CD4-positive, alpha-beta T cell treated with Interleukin-10 for 1 hour (primary cell): ENCODE measurements at regions not wholly inside any gene's neighbourhood (a gene's known extent, or its start where the extent isn't known, plus 50 kb on each side); places are given as distances from the start of the nearest gene placed in this dataset.

Experiments
- DNase-seq: peaks from one replicate; pipeline ENCODE4 v3.0.0-alpha.2; 2020

DNA sequence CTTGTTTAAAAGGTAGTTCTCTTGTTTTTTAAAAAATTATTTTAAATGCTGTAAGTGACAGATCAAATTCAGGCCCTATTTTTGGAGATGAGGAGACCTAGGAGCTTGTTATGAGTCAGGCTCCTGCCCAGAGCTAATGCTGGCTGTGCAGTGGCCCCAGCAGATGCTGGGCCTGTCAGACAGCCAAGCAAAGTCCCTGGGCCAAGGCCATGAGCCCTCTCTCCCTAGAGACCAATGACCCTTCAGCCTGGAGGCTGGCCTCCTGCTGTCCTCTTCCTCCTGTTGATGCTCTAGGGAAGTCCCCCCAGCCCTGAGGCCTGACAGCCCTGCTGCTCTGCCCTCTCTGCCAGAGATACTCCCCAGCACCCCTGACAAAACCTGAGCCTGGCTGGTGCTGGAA, 128.1 kb upstream of the CTTNBP2NL start:
- no peak for DNase-seq

DNA sequence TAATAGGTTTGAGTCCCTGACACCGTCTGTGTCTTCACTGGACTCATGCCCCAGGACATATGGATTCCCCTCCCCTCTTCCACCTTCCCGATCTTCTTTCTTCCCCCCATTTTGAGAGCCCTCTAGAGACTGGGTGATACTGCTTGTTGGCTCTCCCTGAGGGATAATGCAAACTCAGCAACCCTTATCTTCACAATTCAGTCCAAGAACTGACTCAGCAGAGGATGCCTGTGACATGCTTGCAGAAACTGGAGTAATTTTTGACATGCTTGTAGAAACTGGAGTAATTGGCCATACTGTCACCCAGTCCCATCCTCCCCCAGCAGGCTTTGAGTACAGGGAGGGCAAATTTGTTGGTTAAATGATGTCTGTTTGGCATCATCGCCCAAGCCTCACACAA, 127.6 kb upstream of the CTTNBP2NL start:
- DNase-seq, result no peak

GRCh38 chr1:112271270-112271669, 124.7 kb upstream of the CTTNBP2NL start:
- DNase-seq, result no peak

- no peak for DNase-seq
These were observed 123.8 kb upstream of the CTTNBP2NL start for GRCh38 chr1:112272101-112272772.

DNA sequence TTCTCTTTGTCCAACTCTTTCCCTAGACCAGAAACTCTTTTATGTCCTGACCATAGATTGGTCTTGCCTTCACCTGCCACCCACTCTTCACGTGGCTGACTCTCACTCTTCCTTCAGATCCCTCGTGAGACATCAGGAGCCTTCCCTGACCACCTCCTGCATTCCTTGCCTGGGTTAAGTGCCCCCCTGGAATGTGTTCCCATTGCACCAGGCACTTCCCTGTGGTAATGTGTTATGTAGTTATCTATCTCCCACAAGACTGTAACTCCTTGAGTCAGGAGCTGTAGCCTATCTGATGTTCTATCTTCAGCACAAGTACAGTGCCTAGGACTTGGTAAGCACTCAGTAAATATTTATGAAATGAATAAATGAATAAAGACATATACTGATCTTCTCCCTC, 111.2 kb upstream of the CTTNBP2NL start:
- no peak for DNase-seq

DNA sequence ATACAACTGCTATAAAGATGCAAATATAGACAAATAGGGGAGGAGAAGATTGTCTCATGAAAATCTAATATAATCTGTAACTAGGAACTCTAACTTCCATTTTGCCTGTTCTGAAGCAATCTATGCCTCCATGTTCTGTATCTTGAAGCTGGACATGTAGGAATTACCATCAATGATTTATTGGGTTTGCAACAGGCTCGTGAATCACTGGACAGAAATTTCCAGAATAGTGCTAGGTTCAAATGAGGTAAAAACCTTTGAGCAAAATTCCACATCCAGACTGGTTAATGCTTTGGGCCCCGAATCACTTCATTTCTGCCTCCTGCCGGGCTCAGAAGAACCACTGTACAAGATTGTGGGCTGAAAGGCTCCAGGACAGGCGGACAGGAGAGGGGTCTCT, 110.7 kb upstream of the CTTNBP2NL start:
- DNase-seq, result no peak

- no peak for DNase-seq
These were observed 110.3 kb upstream of the CTTNBP2NL start for GRCh38 chr1:112285746-112286145.

- DNase-seq, result no peak
These were observed 99.1 kb upstream of the CTTNBP2NL start for GRCh38 chr1:112296908-112297307.

DNA sequence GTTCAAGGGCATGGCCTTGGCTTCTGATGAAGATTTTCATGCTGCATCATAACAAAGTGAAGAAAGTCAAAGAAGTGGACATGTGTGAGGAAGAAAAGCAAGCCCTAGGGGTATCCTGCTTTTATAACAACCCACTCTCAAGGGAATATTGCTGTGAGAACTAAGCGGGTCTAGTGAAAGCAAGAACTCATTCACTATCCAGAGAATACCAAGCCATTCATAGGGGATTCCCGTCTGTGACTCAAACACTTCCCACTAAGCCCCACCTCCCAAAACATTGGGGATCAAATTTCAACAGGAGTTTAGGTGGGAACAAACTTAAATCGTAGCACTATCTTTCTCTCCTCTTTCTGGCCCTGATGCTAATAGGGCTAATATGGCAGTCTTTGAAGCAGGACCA, 98.5 kb upstream of the CTTNBP2NL start:
- no peak for DNase-seq

- DNase-seq, result peak; percentile 14
These were observed 97.5 kb upstream of the CTTNBP2NL start for GRCh38 chr1:112298558-112298957.

DNA sequence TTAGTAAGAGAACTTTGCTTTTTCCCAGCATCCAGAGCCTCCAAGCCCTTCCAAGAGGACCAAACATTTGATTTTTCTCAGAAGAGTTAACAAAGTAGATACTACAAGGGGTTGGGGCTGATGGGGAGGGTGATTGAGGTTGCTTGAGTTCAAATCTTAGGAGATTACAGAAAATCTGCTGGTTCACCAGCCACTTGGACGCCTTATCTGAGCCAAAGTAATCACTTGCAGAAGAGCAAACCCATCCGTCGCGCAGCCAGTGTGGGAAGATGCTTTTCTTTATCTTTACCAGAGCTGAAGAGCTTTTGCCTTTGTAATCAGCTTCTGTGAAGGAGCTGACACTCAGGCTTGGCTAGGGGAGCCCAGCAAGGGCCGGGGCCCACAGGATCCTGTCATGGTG, 91.9 kb upstream of the CTTNBP2NL start:
- DNase-seq, result no peak

GRCh38 chr1:112304612-112305011, 91.4 kb upstream of the CTTNBP2NL start:
- no peak for DNase-seq

- no peak for DNase-seq
These were observed 88.0 kb upstream of the CTTNBP2NL start for GRCh38 chr1:112307930-112308591.

GRCh38 chr1:112308716-112309115, 87.3 kb upstream of the CTTNBP2NL start:
- DNase-seq, result no peak

GRCh38 chr1:112309499-112309898, 86.5 kb upstream of the CTTNBP2NL start:
- no peak for DNase-seq

DNA sequence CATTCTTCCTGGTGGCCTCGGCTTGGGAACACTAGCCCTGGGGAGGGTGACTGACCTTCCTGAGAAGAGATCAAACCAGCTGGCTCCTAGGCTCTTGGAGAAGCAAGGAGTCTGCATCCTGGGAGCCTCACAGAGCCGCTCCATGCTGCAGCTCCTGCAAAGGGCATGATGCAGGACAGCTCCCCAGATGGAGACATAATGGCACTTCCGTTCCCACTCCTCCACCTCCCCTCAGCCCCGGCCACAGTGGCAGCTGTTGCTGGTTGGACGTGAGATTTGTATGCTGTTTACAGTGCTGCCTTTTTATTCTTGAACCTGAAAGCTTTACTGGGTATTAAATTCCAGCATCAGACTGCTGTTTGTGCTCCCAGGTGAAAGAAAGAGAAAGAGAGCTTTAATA, 83.7 kb upstream of the CTTNBP2NL start:
- DNase-seq, result no peak

- no peak for DNase-seq
These were observed 83.1 kb upstream of the CTTNBP2NL start for GRCh38 chr1:112312879-112313278.

DNA sequence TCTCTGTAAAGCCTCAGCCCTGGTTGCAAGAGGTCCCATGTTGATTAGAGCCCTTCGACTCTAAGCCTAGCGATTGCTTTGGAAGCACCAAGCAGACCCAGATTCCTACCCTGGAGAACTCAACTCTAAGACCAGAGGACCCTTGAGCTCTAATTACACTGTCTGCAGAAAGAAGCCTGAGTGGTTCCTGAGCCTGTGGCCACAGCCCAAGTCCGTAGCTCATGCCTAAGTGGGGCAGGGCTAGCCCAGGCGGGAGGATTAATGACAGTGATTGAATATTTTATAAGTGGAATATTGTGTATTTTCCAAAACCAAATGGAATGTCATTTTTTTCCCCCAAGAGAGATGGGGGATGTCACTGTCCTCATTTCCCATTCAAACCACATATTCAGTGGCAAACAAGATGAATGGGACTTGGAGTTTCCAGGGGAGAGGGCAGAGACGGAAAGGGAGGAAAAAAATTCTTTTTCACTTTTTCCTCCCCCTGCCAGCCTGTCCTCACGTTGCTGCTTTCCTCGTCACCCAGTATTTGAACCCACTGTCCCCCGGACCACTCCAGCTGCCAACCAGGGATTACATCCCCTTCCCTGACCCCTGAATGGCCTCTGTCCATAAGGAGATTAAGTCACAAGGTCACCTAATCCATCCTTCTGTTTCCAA, 79.6 kb upstream of the CTTNBP2NL start:
- no peak for DNase-seq

GRCh38 chr1:112317140-112317539, 78.9 kb upstream of the CTTNBP2NL start:
- no peak for DNase-seq

DNA sequence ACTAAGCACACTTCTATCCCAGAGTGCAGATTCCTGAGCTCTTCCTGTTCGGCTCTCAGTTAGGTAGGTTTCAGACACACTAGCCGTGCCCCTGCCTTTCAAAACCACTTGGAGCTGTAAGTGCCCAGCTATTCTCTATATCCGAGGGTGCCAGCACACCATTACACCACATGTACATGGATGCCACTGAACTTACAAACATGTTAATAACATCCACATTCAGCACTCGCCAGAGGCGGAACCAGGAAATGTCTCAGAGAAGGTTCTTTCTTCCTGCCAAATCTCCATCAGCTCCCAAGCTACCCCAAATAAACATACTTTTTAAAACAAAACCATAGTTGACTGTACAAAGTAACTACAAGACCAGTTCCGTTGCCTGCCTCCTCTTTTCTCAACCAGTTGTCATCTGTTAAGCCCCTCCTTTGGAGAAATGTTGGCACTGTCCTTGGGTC, 78.4 kb upstream of the CTTNBP2NL start:
- DNase-seq, result no peak

GRCh38 chr1:112318263-112318662, 77.8 kb upstream of the CTTNBP2NL start:
- no peak for DNase-seq

DNA sequence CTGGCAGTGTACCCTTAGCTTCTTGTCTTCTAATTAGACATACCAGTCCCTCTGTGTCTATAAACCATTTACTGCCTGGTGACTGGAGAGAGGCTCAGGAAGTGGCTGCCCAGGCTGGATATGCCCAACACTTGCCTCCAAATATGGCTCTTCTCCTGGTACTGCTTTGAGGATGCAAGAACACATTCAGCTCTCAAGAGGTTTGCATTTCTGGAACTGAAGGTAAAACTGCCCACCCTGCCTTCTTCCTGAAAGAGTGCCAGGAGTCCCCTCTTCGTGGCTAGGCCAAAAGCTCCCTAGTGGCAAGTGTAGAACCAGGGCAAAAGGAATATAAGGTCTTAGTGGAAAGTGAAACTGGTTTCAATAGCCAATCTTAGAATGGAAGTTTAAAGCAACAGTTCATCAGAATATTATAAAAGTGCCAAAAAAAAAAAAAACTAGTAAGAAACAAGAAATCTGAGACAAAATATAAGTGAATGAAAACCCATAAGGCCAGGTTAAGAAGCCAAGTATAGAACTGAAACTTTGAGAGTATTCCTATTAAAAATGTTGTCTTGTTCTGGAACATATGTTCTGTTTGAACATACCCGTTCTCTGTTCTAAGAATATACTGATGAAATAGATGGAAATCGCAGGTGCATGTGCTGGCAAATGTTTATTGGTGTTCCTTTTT, 77.2 kb upstream of the CTTNBP2NL start:
- DNase-seq, result no peak

GRCh38 chr1:112319371-112320040, 76.5 kb upstream of the CTTNBP2NL start:
- no peak for DNase-seq
